Mucosa of stomach (tissue), 1 donor: ENCODE measurements at regions not wholly inside any gene's neighbourhood (a gene's known extent, or its start where the extent isn't known, plus 50 kb on each side); places are given as distances from the start of the nearest gene placed in this dataset.

ENCODE experiments used
- H3K27me3 ChIP-seq: one replicate; pipeline ENCODE4 v1.7.0; 2013; ENCODE audit warnings: mild to moderate bottlenecking, low read length; ENCODE audit not compliant: control insufficient read depth, insufficient read depth
- H3K36me3 ChIP-seq: one replicate; pipeline ENCODE4 v1.7.0; 2013; ENCODE audit warnings: low read length; ENCODE audit not compliant: control insufficient read depth, insufficient read depth
- H3K4me1 ChIP-seq: one replicate; pipeline ENCODE4 v1.7.0; 2013; ENCODE audit warnings: mild to moderate bottlenecking, low read length; ENCODE audit not compliant: control insufficient read depth, insufficient read depth
- H3K4me3 ChIP-seq: one replicate; pipeline ENCODE4 v1.7.0; 2013; ENCODE audit warnings: low read length
- H3K9ac ChIP-seq: one replicate; pipeline ENCODE4 v1.7.0; 2013; ENCODE audit warnings: mild to moderate bottlenecking, low read length, moderate library complexity
- H3K9me3 ChIP-seq: one replicate; pipeline ENCODE4 v1.7.0; 2013; ENCODE audit warnings: mild to moderate bottlenecking, low read length, moderate library complexity; ENCODE audit not compliant: control insufficient read depth
- donor health status: Pancreatic carcinoma.

DNA sequence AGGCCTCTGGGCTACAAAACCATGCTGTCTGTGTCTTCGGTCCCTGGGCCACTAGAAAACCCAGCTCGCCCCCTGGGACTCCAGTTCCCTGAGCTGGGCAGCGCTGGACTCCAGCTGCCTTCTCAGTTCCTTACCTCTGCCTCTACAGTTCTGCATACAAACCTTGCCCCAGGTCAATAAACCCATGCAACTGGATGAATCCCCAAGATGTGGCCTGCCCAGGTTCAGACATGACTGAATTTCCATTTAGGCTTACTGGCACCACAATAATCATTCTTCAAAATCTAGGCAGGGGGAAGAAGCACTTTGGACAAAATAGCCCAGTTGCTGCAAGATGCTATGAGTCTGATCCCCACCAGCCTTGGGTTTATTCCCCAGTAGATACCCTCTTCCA lies 159.5 kb downstream of the RRAGC start:
- no peaks in the 10 kb centered on the region for H3K36me3 ChIP-seq
- no peaks in the 10 kb centered on the region for H3K27me3 ChIP-seq
- H3K4me3 ChIP-seq, result no peak overlapping the region
- no peaks in the 10 kb centered on the region for H3K9me3 ChIP-seq
- no peak overlapping the region for H3K9ac ChIP-seq
- H3K4me1 ChIP-seq, result no peaks in the 10 kb centered on the region

DNA sequence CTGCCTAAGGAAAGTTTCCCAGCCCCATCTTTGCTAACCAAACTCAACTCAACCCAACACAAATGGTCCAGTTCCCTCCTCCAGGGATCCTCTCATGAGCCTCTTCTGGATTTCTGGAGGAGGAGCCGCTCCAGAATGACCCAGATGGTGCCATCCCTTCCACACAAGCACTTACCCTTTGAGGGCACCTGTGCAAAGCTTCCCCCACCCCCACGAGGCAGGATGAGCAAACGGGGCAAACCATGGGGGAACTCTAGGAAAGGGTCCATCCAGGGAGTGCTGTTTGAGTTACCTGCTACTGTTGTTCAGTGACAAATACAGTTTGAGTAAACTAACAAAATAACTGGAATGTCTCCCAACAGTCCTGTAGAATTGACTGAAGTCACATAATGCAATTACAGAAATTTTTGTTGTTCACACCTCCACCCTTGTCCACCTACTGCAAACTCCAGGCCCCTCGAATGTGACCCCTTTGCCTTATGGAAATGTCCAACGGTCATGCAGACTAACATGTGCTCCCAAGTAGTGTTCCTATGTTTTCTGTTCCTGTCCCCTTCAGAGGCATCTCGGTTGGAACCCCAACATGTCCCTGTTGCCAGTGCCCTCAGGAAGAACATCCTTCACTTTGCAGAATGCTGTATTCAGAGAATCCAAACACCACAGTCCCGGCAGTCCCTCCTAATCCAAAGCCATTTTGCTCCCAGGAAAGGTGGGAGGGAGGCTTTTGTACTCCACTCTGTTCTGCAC lies 160.1 kb downstream of the RRAGC start:
- H3K4me1 ChIP-seq, result no peaks in the 10 kb centered on the region
- no peak overlapping the region for H3K9ac ChIP-seq
- no peak overlapping the region for H3K4me3 ChIP-seq
- H3K27me3 ChIP-seq, result no peaks in the 10 kb centered on the region
- no peaks in the 10 kb centered on the region for H3K36me3 ChIP-seq
- H3K9me3 ChIP-seq, result no peaks in the 10 kb centered on the region

DNA sequence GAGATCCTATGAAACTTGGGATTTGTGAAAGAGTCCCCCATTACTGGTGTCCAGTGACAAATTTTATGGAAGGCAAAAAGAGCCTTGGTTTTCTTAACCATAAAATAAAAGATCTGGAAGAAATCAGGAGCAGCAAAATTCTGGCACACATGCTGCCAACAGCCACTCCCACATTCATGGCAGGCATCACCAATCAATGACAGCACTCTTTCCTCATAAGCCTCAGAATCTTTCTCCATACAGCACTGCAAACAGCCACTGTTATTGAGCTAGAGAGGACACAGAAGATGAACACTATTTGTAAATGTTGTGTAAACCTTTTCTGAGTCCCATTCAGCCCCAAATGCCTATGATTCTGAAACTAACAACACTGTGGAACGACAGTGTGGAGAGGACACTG lies 162.2 kb downstream of the RRAGC start:
- Histone ChIP-seq H3K36me3 (no peaks in the 10 kb centered on the region), H3K4me3 (no peak overlapping the region), H3K9ac (no peak overlapping the region), H3K9me3 (no peaks in the 10 kb centered on the region), H3K27me3 (no peaks in the 10 kb centered on the region), H3K4me1 (no peaks in the 10 kb centered on the region)

DNA sequence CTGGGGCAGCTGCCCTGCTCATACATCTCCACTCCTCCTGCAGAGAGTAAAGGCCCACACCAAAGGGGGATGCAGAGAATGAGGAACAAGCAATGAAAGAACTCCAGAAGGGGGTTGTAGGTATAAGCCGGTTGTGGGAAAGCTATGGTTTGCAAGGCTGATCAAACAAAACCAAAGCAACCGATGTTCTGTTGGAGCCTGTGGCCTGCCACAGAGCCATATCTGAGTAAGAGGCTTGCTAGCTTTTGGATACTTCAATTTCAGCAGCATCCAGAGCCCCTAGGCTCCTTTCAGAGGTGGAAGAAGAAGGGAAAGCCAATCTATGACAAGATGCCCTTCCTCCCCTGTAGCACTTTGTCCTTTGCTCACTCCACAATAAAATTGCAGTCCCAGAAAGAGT lies 163.2 kb downstream of the RRAGC start:
- H3K9me3 ChIP-seq, result no peaks in the 10 kb centered on the region
- no peak overlapping the region for H3K4me3 ChIP-seq
- H3K4me1 ChIP-seq, result no peaks in the 10 kb centered on the region
- no peaks in the 10 kb centered on the region for H3K36me3 ChIP-seq
- H3K9ac ChIP-seq, result no peak overlapping the region
- no peaks in the 10 kb centered on the region for H3K27me3 ChIP-seq

DNA sequence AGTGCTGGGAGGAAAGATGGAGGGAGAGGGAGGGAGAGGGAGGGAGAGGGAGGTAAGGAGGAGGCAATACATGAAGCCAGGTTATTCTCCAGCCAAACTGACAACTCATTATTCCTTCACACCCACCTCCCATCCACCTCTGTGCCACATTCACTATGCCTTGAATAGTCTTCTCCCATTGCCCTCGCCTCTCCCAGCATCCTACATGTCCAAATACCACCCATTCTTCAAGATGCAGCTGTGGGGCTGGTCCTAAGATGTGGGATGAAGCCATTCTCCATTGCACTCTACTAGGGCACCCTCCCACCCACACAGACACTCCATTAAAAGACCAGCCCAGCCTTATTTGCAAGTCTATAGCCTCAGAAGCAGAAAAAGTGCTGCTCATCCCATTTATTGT lies 165.8 kb downstream of the RRAGC start:
- H3K9me3 ChIP-seq, result no peaks in the 10 kb centered on the region
- H3K27me3 ChIP-seq, result no peaks in the 10 kb centered on the region
- H3K9ac ChIP-seq, result no peak overlapping the region
- H3K4me3 ChIP-seq, result no peak overlapping the region
- H3K4me1 ChIP-seq, result no peaks in the 10 kb centered on the region
- H3K36me3 ChIP-seq, result no peaks in the 10 kb centered on the region

DNA sequence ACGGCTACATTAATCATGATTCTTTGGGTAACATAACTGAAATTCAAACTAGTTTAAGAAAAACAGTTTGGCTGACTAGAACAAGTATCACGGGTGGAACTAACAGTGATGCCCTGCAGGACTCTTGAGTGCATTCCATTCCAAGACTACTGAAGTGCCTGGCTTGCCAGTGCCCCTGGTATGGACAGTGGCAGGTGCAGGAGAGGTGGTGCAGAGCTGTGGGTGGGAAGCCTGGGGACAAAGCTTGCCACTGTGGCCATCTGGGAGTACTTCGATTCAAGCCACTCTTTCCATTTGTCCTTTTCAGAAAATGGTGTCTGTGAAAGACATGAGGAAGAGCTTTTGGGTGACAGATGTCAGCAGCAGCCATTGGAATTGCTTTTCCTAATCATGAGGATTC lies 166.5 kb downstream of the RRAGC start:
- Histone ChIP-seq H3K36me3 (no peaks in the 10 kb centered on the region), H3K4me3 (no peak overlapping the region), H3K9me3 (no peaks in the 10 kb centered on the region)

DNA sequence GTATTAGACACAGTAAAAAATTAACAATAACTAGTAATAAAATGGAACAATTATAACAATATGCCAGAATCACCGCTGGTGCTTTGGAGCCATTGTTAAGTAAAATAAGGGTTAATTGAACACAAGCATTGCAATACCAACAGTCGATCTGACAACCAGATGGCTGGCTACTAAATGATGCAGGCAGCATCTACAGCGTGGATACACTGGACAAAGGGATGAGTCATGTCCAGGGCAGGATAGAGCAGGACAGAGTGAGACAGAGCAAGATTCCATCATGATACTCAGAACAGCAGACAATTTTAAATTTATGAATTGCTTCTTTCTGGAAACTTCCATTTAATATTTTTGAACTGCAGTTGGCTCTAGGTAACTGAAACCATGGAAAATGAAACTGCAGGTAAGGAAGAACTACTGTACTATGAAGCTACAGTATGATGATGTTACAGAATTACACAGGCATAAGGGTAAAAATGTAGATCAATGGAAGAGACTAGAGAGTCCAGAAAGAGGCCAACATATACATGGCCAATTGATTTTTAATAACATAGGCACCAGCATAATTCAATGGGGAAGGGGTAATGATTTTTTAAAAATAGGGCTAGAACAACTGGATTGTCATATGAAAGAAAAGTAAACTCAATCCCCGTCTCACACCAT lies 168.7 kb downstream of the RRAGC start:
- Histone ChIP-seq H3K4me1 (no peaks in the 10 kb centered on the region), H3K27me3 (no peaks in the 10 kb centered on the region), H3K4me3 (no peak overlapping the region), H3K9ac (no peak overlapping the region), H3K36me3 (no peaks in the 10 kb centered on the region), H3K9me3 (no peaks in the 10 kb centered on the region)

More for the DNA sequence above, 166.5 kb downstream of the RRAGC start:
- no peaks in the 10 kb centered on the region for H3K4me1 ChIP-seq
- no peaks in the 10 kb centered on the region for H3K27me3 ChIP-seq
- no peak overlapping the region for H3K9ac ChIP-seq

DNA sequence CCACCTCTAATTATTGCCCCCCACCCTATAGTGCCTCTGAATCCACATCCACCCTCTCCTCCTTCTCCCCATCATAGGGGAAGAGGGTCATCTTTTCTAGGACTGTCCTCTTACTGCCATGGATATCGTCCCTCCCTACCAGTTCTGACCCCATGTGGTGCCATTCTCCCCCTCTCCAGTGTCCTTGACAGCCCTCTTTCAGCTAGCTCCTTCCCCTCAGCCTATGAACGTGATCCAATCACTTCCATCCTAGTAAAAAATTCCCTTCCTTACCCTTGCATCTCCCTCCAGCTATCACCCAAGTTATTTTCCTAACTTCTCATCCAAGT lies 172.7 kb downstream of the RRAGC start:
- no peaks in the 10 kb centered on the region for H3K27me3 ChIP-seq

DNA sequence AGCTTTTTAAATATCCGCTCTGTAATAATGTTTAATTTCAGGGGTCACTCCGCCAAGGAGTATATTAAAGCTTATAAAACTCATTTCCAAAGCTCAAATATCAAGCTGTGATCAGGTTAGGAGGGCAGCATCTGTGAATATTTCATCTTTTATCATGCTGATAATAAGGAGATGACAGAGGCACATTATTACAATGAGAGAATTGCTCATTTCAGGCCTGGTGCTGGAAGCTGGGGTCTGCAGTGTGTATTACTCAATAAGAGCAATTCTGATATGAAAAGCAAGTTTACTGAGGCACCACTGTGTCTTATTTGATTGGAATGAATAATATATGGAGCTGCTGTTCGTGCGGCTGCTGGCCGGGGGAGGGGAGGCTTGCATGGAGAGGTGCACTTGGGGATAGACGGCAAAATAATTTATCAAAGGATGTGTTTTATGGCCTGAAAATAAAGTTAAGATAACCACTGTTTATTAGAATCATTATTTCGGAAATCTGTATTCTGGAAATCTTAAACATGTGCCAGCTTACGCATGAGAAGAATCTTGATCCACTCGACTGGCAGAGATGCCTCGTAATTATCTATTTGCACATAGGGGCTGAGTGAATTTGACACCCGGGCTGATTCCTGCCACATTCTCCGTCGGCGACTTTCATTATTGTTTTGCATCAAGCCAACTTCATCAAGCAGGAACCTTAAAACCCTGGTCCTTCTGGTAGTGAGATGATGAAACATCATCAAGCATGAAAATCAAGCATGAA lies 173.2 kb downstream of the RRAGC start:
- Histone ChIP-seq H3K9me3 (no peaks in the 10 kb centered on the region), H3K9ac (no peak overlapping the region), H3K4me1 (no peaks in the 10 kb centered on the region), H3K27me3 (no peaks in the 10 kb centered on the region), H3K4me3 (no peak overlapping the region), H3K36me3 (no peaks in the 10 kb centered on the region)

More for the DNA sequence above, 172.7 kb downstream of the RRAGC start:
- Histone ChIP-seq H3K4me3 (no peak overlapping the region), H3K36me3 (no peaks in the 10 kb centered on the region), H3K9ac (no peak overlapping the region), H3K9me3 (no peaks in the 10 kb centered on the region), H3K4me1 (no peaks in the 10 kb centered on the region)

DNA sequence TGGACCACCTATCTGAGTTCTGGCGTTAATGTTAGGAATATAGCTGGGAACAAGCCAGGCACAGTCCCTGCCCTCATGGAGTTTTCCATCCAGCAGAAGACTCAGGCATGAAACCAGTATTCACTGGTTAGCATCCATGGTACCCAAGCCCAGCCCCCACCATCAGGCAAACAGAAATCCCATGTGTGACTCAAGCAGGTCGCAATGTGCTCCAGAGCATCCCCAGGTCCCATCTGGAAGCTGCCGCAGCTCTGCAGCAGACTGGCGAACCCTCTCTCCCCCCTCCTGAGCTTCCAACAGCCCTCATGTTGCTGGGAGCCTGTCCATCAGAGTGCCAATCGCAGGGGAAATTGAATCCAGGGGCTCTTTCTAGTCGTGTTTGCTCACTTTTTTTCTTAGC lies 174.2 kb downstream of the RRAGC start:
- H3K9ac ChIP-seq, result no peak overlapping the region
- H3K4me1 ChIP-seq, result no peaks in the 10 kb centered on the region
- no peaks in the 10 kb centered on the region for H3K27me3 ChIP-seq
- H3K36me3 ChIP-seq, result no peaks in the 10 kb centered on the region
- no peaks in the 10 kb centered on the region for H3K9me3 ChIP-seq
- no peak overlapping the region for H3K4me3 ChIP-seq

DNA sequence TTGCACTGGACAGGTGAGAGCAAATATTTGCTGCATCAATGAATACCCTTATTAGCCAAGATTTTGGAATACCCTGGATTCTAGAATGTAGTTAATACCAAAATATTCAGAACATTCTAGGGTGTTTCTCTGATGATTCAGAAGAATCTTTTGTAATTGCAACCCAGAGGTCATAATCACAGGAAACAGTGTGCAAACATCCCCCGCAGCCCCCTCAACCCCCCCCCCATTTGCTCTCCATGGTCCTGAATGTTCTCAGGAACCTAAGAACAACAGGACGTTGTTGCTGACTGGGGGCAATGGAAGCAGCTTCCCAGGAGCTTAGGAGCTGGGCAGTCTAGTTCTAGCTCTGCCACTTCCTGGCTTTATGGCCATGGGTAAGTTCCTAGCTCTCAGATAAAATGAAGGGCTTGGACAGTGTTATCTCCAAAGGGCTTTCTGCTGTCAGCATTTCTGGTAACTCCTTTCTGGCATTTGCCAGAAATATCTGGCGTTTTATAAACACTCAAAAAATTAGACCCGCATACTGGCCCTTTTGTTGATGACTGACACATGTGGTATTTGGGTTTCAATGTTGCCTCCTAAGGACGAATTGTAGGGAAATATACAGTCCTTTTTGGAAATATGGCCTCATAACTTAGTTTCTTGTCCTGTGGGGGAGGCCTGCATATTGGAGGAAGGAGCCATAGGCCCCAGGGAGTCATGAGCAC lies 178.6 kb downstream of the RRAGC start:
- Histone ChIP-seq H3K4me1 (no peaks in the 10 kb centered on the region), H3K36me3 (no peaks in the 10 kb centered on the region), H3K9me3 (no peaks in the 10 kb centered on the region), H3K4me3 (no peak overlapping the region), H3K9ac (no peak overlapping the region), H3K27me3 (no peaks in the 10 kb centered on the region)

DNA sequence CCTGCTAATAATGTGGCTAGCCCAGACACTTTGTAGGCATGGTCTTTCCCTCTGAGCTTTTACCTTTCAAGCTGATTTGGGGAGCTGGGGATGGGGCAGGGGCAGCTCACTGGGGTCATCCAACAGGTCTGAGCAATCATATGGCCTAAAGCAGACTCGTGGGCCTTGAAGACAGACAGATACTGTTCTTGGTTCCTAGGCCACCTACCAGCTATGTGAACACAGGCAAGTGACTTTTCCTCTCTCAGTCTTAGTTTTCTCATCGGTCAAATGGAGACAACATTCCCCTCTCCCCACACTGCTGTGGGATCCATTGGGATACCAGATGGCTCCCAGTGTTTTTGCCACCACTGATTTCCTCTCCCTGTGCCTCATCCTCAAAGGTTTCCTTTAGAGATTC lies 181.8 kb downstream of the RRAGC start:
- no peaks in the 10 kb centered on the region for H3K36me3 ChIP-seq

More for the DNA sequence above, 181.8 kb downstream of the RRAGC start:
- no peak overlapping the region for H3K9ac ChIP-seq
- H3K4me1 ChIP-seq, result no peaks in the 10 kb centered on the region
- H3K27me3 ChIP-seq, result no peaks in the 10 kb centered on the region
- no peaks in the 10 kb centered on the region for H3K9me3 ChIP-seq
- no peak overlapping the region for H3K4me3 ChIP-seq
